IMR-90 (cell line): ENCODE measurements at regions not wholly inside any gene's neighbourhood (a gene's known extent, or its start where the extent isn't known, plus 50 kb on each side); places are given as distances from the start of the nearest gene placed in this dataset.

Experiments used
- ATAC-seq: fragments of 200-7000 bp; cut with Tn5 transposase; 2 replicates; pipeline ENCODE4 v1.9.1; 2020; ENCODE audit warnings: low read depth, mild to moderate bottlenecking, moderate library complexity
- BruUV-seq: library from RNA; stranded (reverse); fragments of 400-500 nt; replicated peaks from 2 replicates; lab custom pipeline; 2021; lab: Mats Ljungman, UMichigan
- CTCF ChIA-PET: fragments of 300-600 bp; formaldehyde crosslinking; extraction: SDS; loops from one replicate; lab custom pipeline; 2021; ENCODE audit warnings: antibody characterized with exemption; lab: Yijun Ruan, JAX
- POLR2A ChIA-PET: fragments of 300-600 bp; sonication (Branson Sonifier 250); formaldehyde crosslinking; loops from one replicate; lab custom pipeline; 2022; ENCODE audit warnings: antibody characterized with exemption; ENCODE audit not compliant: unreplicated experiment; lab: Charles Lee
- DNase-seq: peaks from one replicate; pipeline ENCODE4 v3.0.0; 2013
- H2AFZ ChIP-seq: replicated peaks from 2 replicates; pipeline ENCODE3; 2013; ENCODE audit warnings: low read length, mild to moderate bottlenecking; ENCODE audit not compliant: poor library complexity
- H2AK5ac ChIP-seq: 2 replicates; pipeline ENCODE4 v1.6.1; 2013; ENCODE audit warnings: low read depth, low read length, inconsistent platforms
- H2AK9ac ChIP-seq: replicated peaks from 2 replicates; pipeline ENCODE3; 2013; ENCODE audit warnings: mild to moderate bottlenecking, low read depth, low read length, moderate library complexity; ENCODE audit not compliant: poor library complexity
- H2BK120ac ChIP-seq: 2 replicates; pipeline ENCODE4 v1.6.1; 2013; ENCODE audit warnings: low read depth, low read length, inconsistent platforms
- H2BK15ac ChIP-seq: 3 replicates; pipeline ENCODE4 v1.6.1; 2013; ENCODE audit warnings: low read depth, low read length, inconsistent platforms
- H2BK20ac ChIP-seq: 2 replicates; pipeline ENCODE4 v1.6.1; 2013; ENCODE audit warnings: low read depth, mild to moderate bottlenecking, inconsistent platforms, low read length, moderate library complexity
- H2BK5ac ChIP-seq: 2 replicates; pipeline ENCODE4 v1.6.1; 2013; ENCODE audit warnings: mild to moderate bottlenecking, low read depth, low read length, inconsistent platforms; ENCODE audit not compliant: poor library complexity, severe bottlenecking
- H3K14ac ChIP-seq: replicated peaks from 2 replicates; pipeline ENCODE4 v1.6.1; 2013; ENCODE audit warnings: low read depth, low read length, inconsistent platforms
- H3K18ac ChIP-seq: 2 replicates; pipeline ENCODE4 v1.6.1; 2013; ENCODE audit warnings: low read depth, low read length, control low read depth
- H3K23ac ChIP-seq: 2 replicates; pipeline ENCODE4 v1.6.1; 2013; ENCODE audit warnings: low read depth, low read length, inconsistent platforms
- H3K27ac ChIP-seq: 2 replicates; pipeline ENCODE4 v1.5.1; 2013; ENCODE audit warnings: mild to moderate bottlenecking, control low read depth, low read length; ENCODE audit not compliant: insufficient read depth
- H3K27me3 ChIP-seq: 2 replicates; pipeline ENCODE4 v1.6.1; 2013; ENCODE audit warnings: low read length; ENCODE audit not compliant: control insufficient read depth, insufficient read depth
- H3K36me3 ChIP-seq: 2 replicates; pipeline ENCODE4 v1.6.1; 2013; ENCODE audit warnings: low read length, mixed read lengths; ENCODE audit not compliant: control insufficient read depth, insufficient read depth
- H3K4ac ChIP-seq: 2 replicates; pipeline ENCODE4 v1.6.1; 2013; ENCODE audit warnings: low read depth, low read length, inconsistent platforms
- H3K4me1 ChIP-seq: 2 replicates; pipeline ENCODE4 v1.6.1; 2013; ENCODE audit warnings: low read length, mixed read lengths; ENCODE audit not compliant: control insufficient read depth, insufficient read depth
- H3K4me2 ChIP-seq: 2 replicates; pipeline ENCODE4 v1.6.1; 2013; ENCODE audit warnings: low read depth, mild to moderate bottlenecking, control low read depth, low read length, moderate library complexity
- H3K4me3 ChIP-seq: 2 replicates; pipeline ENCODE4 v1.5.1; 2013; ENCODE audit warnings: low read depth, mild to moderate bottlenecking, control low read depth, low read length, moderate library complexity; ENCODE audit not compliant: insufficient read depth
- H3K56ac ChIP-seq: 2 replicates; pipeline ENCODE4 v1.6.1; 2013; ENCODE audit warnings: low read length, inconsistent platforms; ENCODE audit not compliant: insufficient read depth; ENCODE audit errors: extremely low read depth
- H3K79me1 ChIP-seq, 2 experiments: 2 replicates each; pipeline ENCODE4 v1.6.1; 2013; ENCODE audit warnings: low read length in 2 of 2, inconsistent platforms in 1 of 2, low read depth in 1 of 2
- H3K9ac ChIP-seq: 2 replicates; pipeline ENCODE4 v1.6.1; 2013; ENCODE audit warnings: low read depth, low read length, control low read depth
- H3K9me1 ChIP-seq: 2 replicates; pipeline ENCODE4 v1.6.1; 2013; ENCODE audit warnings: low read length, inconsistent platforms; ENCODE audit not compliant: insufficient read depth
- H3K9me3 ChIP-seq: 2 replicates; pipeline ENCODE4 v1.6.1; 2013; ENCODE audit warnings: low read length; ENCODE audit not compliant: control insufficient read depth, insufficient read depth
- H4K20me1 ChIP-seq: 2 replicates; pipeline ENCODE4 v1.6.1; 2013; ENCODE audit warnings: low read length, inconsistent platforms; ENCODE audit not compliant: insufficient read depth
- H4K5ac ChIP-seq: 2 replicates; pipeline ENCODE4 v1.6.1; 2013; ENCODE audit warnings: mild to moderate bottlenecking, low read depth, low read length, control low read depth
- H4K8ac ChIP-seq, 2 experiments: 2 replicates each; pipeline ENCODE4 v1.6.1; 2013; ENCODE audit warnings: low read depth in 2 of 2, low read length in 2 of 2, control low read depth in 1 of 2, inconsistent platforms in 1 of 2
- H4K91ac ChIP-seq: 2 replicates; pipeline ENCODE4 v1.6.1; 2013; ENCODE audit warnings: low read depth, low read length, inconsistent platforms; ENCODE audit not compliant: insufficient read depth
- BHLHE40 ChIP-seq: fragments of 150-350 bp; IDR thresholded peaks from 2 replicates; pipeline ENCODE4 v1.6.1; 2016; ENCODE audit warnings: mild to moderate bottlenecking, low read depth, low read length
- CEBPB ChIP-seq: IDR thresholded peaks from 2 replicates; pipeline ENCODE4 v1.6.1; 2012; ENCODE audit warnings: low read depth, low read length, improper control_type of control experiment
- CHD1 ChIP-seq: IDR thresholded peaks from 2 replicates; pipeline ENCODE4 v1.6.1; 2012; ENCODE audit warnings: low read depth, low read length, improper control_type of control experiment
- CTCF ChIP-seq: conservative IDR thresholded peaks from 2 replicates; pipeline ENCODE4 v1.5.1; 2012; ENCODE audit warnings: mild to moderate bottlenecking, low read depth, low read length, improper control_type of control experiment
- FOS ChIP-seq: fragments of 150-350 bp; IDR thresholded peaks from 2 replicates; pipeline ENCODE4 v1.6.1; 2016; ENCODE audit warnings: low read depth, low read length
- MAFK ChIP-seq: IDR thresholded peaks from 2 replicates; pipeline ENCODE4 v1.6.1; 2012; ENCODE audit warnings: low read depth, low read length, improper control_type of control experiment
- MAZ ChIP-seq: IDR thresholded peaks from 2 replicates; pipeline ENCODE4 v1.6.1; 2012; ENCODE audit warnings: low read depth, mild to moderate bottlenecking, low read length, improper control_type of control experiment, moderate library complexity, borderline replicate concordance
- MXI1 ChIP-seq: IDR thresholded peaks from 2 replicates; pipeline ENCODE4 v1.6.1; 2012; ENCODE audit warnings: low read depth, mild to moderate bottlenecking, low read length, moderate library complexity, borderline replicate concordance
- NFE2L2 ChIP-seq: fragments of 150-350 bp; IDR thresholded peaks from 2 replicates; pipeline ENCODE4 v1.6.1; 2016; ENCODE audit warnings: low read depth, mild to moderate bottlenecking, low read length
- POLR2A ChIP-seq: IDR thresholded peaks from 2 replicates; pipeline ENCODE4 v1.6.1; 2012; ENCODE audit warnings: mild to moderate bottlenecking, low read depth, low read length
- RAD21 ChIP-seq: IDR thresholded peaks from 2 replicates; pipeline ENCODE4 v1.6.1; 2012; ENCODE audit warnings: low read length, improper control_type of control experiment
- RCOR1 ChIP-seq: IDR thresholded peaks from 2 replicates; pipeline ENCODE4 v1.6.1; 2012; ENCODE audit warnings: mild to moderate bottlenecking, low read length, improper control_type of control experiment; ENCODE audit not compliant: insufficient replicate concordance
- RFX5 ChIP-seq: IDR thresholded peaks from 2 replicates; pipeline ENCODE4 v1.8.0; 2012; ENCODE audit warnings: low read depth, mild to moderate bottlenecking, low read length, moderate library complexity
- SMC3 ChIP-seq: fragments of 150-350 bp; IDR thresholded peaks from 2 replicates; pipeline ENCODE4 v1.6.1; 2016; ENCODE audit warnings: low read depth, mild to moderate bottlenecking, antibody characterized with exemption, low read length, moderate library complexity
- dilution Hi-C: fragments of 300-500 bp; cut with HindIII; formaldehyde crosslinking; loops from one replicate; pipeline ENCODE4 v1.14.3; 2018; ENCODE audit warnings: low sequenced_read_pairs; ENCODE audit not compliant: unreplicated experiment
- in situ Hi-C: fragments of 300-500 bp; cut with MboI; formaldehyde crosslinking; loops from 3 replicates; pipeline ENCODE4 v1.14.3; 2019; ENCODE audit warnings: low sequenced_read_pairs, inconsistent platforms, mixed read lengths
- intact Hi-C: fragments of 100-400 bp; cut with micrococcal nuclease; formaldehyde crosslinking; loops from 2 replicates; pipeline ENCODE4 v1.10.0; 2022
- TF ChIP-seq, protein P1 (sequence below): fragments of 150-350 bp; IDR thresholded peaks from 2 replicates; pipeline ENCODE4 v1.6.1; 2016; ENCODE audit warnings: low read depth, mild to moderate bottlenecking, low read length, moderate library complexity, borderline replicate concordance
- TF ChIP-seq, protein P2 (sequence below): fragments of 150-350 bp; IDR thresholded peaks from 2 replicates; pipeline ENCODE4 v1.6.1; 2017; ENCODE audit warnings: mild to moderate bottlenecking, antibody characterized with exemption, low read length, low read depth

DNA sequence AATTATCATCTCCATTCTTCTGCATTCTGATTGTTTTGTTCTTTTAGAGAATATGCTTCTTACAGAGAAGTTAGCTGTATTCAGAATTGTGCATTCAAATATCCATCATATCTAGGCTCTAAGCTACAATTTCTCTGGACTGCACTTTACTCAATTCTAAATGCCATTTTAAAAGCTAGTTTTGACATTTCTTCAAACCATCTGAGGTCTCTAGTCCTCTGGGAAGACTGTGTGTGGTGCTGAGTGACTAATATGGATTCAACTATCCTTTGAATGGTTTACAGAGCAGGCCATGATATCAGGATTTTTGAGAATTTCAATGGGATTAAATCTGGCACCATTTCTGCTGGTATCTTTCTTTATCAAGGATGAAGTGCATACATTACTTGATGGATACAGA, 285.7 kb downstream of the BTBD3 start:
- no peaks in the 10 kb centered on the region for H3K4me1 ChIP-seq
- H3K18ac ChIP-seq = no peak overlapping the region
- H3K4ac ChIP-seq = no peak overlapping the region
- H3K27me3 ChIP-seq = no peaks in the 10 kb centered on the region; the same call in 1 of the 2 replicates
- no peaks in the 10 kb centered on the region for H3K36me3 ChIP-seq
- H2AK5ac ChIP-seq = no peak overlapping the region
- H3K9ac ChIP-seq = no peak overlapping the region
- no peak overlapping the region for H3K27ac ChIP-seq
- no peak overlapping the region for H2BK5ac ChIP-seq
- ChIA-PET CTCF (no interaction called here), POLR2A (no interaction called here)
- intact Hi-C loops (loop anchor here (10.0 kb wide), 2 partner anchors 299 to 619 kb away; no protein-coding TSS in a partner anchor), dilution Hi-C loops (no loop called here), in situ Hi-C loops (no loop called here)
- H4K91ac ChIP-seq = no peak overlapping the region
- H3K23ac ChIP-seq = no peak overlapping the region
- no peak overlapping the region for H3K56ac ChIP-seq
- no peak overlapping the region for H2BK120ac ChIP-seq
- no peaks in the 10 kb centered on the region for H4K20me1 ChIP-seq
- H2BK15ac ChIP-seq = no peak overlapping the region
- H3K4me3 ChIP-seq = no peak overlapping the region
- no peak overlapping the region for H3K14ac ChIP-seq
- BruUV-seq = no TSS peak
- no peak overlapping the region for H4K5ac ChIP-seq
- H2BK20ac ChIP-seq = no peak overlapping the region
- ATAC-seq (no peak), DNase-seq (no peak)
- TF ChIP-seq MAZ (no peak), MAFK (no peak), CHD1 (no peak), MXI1 (no peak), RCOR1 (no peak), RAD21 (no peak), FOS (no peak), POLR2A (no peak), CTCF (no peak), CEBPB (no peak), NFE2L2 (no peak), SMC3 (no peak), RFX5 (no peak), BHLHE40 (no peak)
- TF ChIP-seq, protein P1, sequence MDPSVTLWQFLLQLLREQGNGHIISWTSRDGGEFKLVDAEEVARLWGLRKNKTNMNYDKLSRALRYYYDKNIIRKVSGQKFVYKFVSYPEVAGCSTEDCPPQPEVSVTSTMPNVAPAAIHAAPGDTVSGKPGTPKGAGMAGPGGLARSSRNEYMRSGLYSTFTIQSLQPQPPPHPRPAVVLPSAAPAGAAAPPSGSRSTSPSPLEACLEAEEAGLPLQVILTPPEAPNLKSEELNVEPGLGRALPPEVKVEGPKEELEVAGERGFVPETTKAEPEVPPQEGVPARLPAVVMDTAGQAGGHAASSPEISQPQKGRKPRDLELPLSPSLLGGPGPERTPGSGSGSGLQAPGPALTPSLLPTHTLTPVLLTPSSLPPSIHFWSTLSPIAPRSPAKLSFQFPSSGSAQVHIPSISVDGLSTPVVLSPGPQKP = no peak
- TF ChIP-seq, protein P2, sequence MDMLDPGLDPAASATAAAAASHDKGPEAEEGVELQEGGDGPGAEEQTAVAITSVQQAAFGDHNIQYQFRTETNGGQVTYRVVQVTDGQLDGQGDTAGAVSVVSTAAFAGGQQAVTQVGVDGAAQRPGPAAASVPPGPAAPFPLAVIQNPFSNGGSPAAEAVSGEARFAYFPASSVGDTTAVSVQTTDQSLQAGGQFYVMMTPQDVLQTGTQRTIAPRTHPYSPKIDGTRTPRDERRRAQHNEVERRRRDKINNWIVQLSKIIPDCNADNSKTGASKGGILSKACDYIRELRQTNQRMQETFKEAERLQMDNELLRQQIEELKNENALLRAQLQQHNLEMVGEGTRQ = no peak
- H2AFZ ChIP-seq = no peak overlapping the region
- H3K79me1 ChIP-seq = no peaks in the 10 kb centered on the region
- H2AK9ac ChIP-seq = no peak overlapping the region
- no peaks in the 10 kb centered on the region for H3K9me3 ChIP-seq
- no peaks in the 10 kb centered on the region for H3K9me1 ChIP-seq
- no peak overlapping the region for H3K4me2 ChIP-seq
- H4K8ac ChIP-seq = no peak overlapping the region
